HG03196 (cell line): ENCODE measurements at regions not wholly inside any gene's neighbourhood (a gene's known extent, or its start where the extent isn't known, plus 50 kb on each side); places are given as distances from the start of the nearest gene placed in this dataset.

ENCODE experiments used
- ATAC-seq: cut with Tn5 transposase; IDR thresholded peaks from one replicate; pipeline ENCODE4 v1.9.1; 2021; ENCODE audit not compliant: unreplicated experiment

DNA sequence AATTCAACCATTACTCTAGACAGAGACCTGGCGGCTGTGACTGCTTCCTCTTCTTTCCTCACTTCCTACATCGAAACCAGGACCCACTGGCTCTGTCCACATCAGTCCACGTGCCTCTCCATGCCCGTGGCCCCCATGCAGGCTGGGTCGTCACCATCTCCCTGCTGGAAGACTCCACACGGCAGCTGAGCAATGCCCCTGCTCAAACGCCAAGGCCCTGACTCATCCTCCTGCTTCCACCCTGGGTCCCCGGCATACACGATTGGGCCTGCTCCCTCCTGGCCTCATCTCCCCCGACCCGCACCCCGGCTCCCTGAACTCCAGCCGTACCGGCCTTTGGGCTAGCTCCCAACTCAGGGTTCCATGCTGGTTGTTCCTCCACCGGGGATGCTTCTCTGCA, 67.2 kb upstream of the IER5L start:
- no peak for ATAC-seq

DNA sequence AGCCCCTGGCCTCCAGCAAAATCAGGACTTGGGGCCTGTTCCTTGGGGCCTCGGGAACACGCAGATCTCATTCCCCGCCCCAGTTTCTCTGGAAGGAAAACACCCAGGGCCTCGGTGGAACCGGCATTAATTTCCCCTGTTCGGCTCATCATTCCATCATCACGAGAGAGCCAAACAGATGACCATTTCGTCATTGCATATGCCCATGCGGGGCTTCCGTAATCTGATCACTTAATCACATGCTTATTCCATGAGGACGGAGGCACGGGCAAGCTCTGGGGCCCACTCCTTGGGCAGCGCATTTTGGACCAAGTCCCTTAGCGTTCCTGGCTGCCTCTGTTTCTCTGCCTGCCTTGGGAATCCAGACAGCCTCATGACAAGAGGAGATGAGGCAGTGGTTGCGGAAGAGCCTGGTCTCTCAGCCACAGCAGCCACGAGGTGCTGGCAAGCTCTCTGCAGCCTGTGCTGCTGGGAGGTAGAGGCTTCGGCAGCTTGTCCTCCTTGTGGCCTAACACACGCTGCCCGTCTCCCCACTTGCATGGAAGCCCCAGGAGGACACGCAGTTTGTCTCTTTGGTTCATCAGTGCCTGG, 65.0 kb upstream of the IER5L start:
- no peak for ATAC-seq

DNA sequence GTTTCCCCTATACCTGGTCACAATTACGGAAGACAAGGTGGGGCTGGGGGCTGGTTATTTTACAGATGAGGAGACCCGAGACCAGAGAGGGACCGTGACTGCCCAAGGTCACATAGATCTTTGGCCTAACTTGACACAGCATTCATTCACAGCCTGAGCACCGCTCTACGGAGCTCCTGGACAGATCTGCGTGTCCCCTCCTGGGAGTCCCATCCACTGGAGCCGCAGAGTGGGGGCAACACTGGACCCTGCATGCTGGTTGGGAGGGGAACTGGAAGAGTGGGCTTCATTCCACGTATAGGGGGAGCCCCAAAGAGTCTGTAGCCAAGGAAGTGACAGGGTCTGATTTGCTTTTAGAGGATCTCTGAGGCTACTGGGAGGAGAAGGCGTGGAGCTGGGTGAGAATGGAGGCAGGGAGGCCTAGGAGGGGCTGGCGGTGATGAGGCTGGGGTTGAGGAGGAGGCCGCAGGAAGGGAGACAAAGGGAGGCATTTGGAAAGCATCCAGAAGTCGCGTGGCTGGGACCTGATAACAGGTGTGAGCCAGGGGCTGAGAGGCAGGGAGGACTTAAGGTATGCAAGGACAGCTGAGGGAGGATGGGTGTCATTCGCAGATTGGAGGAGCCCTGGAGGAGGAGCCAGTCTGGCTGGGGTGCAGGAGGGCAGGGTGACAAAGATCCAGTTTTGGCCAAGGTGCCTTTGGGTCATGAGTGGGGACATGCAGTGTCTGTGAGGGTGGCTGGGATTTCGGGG, 64.3 kb upstream of the IER5L start:
- no peak for ATAC-seq

DNA sequence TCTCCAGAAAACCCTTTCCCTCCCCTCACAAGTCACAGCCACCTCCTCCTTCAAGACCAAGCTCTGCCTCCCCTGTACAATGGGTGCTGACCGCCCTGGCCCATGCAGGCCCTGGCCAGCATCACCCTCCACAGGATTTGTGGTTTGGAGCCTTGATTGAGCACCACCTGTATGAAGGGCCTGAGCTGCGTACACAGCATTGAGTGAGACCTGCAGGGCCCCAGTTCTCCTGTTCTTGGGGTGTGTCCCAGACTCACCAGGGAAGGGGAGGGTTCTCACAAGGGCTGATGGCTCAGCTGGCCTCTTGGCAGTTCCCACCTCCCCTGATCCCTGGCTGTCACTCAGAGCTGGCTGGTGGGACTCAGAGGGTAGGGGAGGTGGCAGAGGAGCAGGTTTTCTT, 63.7 kb upstream of the IER5L start:
- no peak for ATAC-seq

DNA sequence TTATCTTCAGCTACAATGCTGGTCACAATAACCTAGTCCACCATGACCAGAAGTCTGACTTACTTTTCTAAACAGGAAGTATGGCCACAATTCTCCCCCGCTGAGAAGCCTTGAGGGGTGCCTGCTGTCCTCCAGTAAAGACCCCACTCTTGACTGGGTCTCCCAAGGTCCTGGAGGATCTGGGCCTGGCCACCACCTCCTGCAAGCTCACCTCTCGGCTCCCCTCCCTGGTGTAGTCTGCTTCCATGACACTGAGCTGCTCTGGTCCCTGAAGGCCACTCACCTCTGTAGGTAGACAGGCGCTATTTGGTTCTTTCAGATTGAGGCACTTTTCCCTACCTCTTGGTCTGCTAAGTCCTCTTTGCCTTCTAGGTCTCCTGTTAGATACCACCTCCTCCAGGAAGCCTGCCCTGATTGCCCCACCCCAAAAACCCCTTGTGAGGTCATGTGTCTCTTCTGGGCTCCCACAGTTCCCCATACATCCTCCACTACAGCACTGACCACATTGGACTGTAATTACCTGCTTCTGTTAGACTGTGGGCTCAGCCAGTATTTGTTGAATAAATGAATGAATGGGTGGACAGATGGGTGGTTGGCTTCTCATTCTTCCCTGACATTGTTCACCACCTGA, 62.6 kb upstream of the IER5L start:
- no peak for ATAC-seq

DNA sequence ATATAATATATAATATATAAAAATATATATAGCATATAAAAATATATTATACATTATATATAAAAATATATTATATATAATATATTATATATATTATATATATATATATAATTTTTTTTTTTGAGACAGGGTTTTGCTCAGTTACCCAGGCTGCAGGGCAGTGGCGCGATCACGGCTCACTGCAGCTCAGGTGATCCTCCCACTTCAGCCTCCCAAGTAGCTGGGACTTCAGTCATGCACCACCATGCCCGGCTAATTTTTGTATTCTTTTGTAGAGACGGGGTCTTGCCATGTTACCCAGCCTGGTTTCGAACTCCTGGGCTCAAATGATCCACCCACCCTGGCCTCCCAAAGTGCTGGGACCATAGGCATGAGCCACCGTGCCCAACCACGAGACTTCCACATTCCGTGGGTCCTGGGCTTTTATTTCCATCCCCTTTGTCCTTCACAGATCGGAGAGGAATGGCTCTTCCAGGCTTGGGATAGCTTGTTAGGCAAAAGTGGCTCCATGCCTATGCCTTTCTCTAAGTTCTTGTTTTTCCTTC, 62.0 kb upstream of the IER5L start:
- ATAC-seq: no peak

DNA sequence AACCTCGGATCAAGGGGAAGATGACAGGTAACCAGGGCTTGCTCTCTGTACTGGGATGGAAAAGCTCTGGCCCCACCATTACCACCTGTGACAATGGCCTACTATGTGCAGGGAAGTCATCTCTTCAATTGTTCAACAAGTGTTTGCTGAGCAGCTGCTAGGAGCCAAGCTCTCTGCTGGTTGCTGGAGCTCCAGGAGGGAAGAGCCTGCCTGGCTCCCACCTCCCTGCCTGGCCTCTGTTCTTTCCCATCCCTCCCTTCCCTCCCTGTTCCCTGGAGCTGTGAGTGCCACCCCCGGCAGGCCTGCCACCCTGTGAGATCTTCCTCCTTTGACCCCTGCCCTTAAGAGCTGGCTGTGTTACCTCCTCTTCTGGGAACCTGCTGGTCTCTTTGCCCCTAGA, 59.7 kb upstream of the IER5L start:
- ATAC-seq: no peak

DNA sequence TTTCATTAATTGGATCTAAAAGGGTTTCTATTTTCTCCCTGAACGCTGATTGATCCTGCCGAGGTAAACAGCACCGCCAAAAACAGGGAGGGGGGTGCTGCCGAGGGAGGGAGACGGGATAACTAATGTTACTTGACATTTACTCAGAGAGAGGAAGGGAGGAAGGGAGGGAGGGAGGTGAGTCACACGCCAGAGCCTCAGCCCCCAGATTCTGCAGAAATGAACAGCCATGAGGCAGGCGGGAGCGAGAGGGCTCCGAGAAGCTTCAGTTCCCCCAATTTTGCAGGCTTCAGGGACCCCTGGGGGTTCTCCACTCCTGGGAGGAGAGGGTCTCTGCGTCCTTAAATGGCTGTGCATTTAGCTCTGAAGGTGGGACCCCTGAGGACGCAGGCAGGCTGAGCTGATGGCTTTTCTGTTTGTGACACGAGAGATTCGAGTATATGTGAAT, 59.1 kb upstream of the IER5L start:
- ATAC-seq: no peak

DNA sequence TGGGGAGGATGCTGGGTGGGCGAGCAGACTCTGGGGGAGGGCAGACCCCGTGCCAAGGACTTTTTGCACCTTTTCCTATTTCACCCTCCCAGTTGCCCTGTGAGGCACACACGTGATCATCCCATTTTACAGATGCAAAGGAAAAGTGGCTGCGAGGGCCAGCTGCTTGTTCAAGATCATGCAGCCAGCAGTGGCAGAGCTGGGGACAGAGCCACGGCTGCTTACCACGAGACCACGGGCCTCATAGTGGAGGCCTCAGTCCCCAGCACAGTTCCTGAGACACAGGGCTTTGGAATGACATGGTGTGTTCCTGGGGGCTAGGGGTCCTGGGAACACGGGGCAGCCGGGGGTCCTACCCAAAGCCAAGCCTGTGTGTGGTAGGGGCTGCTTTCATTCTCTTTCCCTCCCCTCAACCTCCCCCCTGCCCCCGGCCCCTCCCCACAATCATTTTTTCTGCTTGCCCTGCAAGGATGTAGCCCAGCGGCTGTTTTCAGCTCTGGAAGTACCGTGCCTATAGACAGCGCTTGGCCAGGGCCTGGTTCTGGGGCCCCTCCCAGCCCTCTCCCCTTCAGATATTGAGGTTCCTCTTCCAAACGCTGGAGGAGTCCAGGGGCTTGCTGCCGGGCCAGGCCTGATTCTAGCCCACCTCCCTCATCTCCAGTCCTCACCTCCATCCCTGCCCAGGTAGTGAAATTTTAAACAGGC, 58.5 kb upstream of the IER5L start:
- no peak for ATAC-seq

DNA sequence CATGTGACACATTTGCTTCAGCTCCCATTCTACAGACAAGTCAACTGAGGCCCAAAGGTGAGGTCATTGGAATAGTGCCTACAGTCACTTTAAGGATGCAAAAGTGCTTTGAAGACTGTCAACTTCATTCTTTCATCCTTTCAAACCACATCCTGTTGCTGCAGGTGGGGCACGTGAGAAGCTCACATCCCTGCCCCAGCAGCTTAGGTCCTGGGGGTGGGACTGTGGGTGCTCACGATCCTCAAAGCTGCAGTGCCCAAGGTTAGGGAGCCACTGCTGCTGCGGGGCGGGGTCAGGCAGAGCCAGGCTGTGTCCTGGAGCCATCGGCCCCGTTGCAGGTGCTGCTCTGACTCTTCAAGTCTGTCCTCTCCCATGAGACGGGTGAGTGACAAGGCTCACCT, 57.9 kb upstream of the IER5L start:
- ATAC-seq: no peak

DNA sequence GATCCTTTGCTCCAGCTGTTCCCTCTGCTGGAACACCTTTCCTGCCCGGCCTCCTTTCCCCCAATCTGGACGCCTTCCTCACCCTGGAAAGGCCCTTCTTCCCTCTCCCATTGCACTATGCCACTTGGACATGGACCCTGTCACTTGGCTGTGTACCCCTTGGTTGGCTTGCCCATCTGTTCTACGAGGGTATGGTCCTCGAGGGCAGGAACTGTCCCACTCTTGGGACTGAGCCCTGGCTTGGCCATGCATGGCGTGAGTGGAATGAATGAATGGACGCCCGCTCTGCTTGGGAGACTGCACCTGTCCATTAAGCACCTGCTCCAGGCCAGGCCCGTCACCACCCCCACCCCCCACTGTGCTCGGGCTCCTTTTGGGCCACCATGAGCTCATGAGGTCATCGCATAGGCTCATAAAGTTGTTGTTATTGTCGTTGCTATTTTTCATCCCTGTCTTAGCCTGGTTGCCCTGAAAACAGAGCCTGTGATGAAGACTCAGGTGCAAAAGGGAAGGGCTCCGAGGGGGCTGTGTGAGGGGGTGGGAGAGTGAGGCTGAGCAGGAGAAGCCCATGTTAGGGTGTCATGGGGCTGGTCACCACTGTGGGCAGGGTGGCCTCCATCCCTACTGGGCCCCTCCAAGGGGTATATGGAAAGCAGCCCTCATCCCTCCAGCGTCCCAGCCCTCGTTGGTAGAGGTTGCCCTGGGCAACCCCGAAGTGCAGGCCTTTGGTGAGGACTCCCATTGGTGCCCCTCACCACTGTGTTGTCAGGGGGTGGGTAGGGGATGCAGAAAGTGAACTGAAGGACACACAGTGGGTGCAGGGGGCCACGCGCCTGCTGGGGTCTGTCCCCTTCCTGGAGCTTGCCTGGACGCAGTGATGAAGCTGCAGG, 57.2 kb upstream of the IER5L start:
- ATAC-seq: no peak

DNA sequence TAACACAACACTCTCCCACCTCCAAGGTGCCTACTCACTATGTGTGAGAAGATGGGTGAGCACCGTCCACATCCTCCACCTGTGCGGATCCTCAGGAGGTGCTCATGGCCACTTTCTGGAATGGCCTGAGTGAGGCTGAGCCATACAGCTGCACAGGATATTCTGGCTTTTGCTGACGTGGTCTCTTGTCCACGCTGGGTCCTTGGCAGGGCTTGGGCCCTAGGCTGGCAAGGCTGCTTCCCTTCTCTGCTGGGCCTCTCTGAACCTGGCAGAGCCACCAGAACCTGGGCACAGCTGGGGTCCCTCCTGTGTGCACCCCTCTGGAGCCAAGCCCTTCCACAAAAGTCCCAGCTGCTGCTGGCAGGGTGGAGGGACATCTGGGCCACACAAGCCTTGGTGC, 56.4 kb upstream of the IER5L start:
- no peak for ATAC-seq

DNA sequence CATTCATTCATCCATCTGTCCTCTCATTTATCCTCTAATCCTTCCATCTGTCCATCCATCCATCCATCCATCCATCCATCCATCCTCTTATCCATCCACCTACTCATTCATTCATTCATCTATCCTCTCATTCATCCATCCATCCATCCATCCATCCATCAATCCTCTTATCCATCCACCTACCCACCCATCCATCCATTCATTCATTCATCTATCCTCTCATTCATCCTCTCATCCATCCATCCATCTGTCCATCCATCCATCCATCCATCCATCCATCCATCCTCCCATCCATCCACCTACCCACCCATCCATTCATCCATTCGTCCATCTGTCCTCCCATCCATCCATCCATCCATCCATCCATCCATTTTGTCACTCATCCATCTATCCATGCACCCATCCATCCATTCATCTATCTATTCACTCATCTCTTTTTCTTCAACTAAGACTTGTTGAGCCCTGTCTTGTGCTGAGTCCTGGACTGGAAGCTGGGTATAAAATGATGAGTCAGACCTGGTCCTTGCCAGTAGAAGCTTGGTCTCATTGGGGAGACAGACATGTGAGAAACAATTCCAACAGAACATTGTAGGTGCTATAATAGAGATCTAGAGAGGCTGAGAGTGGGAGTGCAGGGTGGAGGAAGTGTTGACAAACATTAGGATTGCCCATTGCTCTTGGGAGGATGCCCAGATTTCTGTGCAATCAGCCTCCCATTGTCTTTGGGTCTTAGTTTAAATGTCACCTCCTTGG, 55.0 kb upstream of the IER5L start:
- ATAC-seq: no peak

DNA sequence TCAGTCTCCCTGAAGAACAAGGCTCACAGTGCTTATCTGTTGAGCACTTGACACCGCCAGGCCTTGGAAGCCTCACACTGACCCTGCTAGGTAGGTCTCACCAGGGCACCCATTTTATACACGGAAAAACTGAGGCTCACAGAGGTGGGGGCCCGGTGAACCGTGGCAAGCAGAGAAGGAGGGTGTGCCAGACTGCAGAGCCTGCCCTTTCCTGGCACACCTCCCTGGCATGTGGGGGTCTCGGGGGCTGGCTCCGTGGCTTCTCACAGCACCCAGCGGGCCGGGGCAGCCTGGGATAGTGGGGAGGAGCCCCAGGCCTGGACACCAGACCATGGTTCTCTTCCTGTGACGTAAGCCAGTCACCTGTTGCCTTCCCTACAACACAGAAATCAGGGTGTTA, 53.7 kb upstream of the IER5L start:
- no peak for ATAC-seq

DNA sequence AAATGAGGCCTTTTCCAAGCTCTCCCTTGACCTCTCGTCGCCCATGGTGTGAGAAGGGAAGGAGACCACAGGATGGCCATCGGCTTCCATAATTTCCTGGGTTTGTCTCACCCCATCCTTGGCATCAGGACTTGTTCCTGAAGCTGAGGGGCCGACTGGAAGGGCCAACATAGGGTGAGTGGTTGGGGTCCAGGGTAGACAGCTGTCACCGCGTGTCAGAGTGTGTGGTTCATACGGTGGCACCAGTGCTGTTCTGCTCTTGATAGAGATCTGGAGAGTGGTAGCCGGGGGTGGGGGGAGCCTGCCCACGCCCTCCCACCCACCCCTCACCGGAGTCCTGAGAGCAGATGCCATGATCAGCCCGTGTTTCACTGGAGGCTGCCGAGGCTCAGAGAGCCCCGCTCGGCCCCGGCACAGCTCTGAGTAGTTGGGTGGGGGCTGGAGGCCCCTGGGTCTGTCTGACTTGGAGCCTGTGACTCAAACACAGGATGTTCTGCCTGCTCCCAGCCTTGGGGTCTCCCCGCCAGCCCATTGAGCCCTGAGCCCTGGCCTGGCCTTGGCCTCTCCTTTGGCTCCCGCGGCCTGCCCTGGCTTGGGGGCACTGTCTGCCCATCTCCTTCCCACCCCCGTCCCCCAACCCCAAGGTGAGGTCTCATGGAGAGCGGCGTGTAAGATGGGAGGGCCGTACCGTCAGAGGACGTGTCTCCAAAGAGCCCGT, 53.1 kb upstream of the IER5L start:
- ATAC-seq: no peak

DNA sequence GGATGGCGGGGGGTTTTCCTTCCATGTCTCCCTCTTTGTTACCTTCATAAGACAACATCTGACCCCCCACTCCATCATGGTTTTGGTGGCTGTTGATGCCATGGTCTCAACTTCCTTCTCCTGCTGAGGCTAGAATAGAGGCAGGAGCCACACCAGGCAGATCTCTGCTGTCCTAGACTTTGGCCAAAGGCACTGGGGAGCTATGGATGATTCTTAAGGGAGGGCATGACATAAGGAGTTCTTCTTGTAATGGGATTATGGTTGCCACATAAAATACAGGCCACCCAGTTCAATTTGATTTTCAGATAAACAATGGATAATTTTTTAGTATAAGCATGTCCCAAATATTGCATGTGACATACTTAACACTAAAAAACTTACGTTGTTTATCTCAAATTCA, 52.2 kb upstream of the IER5L start:
- ATAC-seq: no peak
